ENCODE measurements at regions not wholly inside any gene's neighbourhood (a gene's known extent, or its start where the extent isn't known, plus 50 kb on each side); places are given as distances from the start of the nearest gene placed in this dataset.

DNA sequence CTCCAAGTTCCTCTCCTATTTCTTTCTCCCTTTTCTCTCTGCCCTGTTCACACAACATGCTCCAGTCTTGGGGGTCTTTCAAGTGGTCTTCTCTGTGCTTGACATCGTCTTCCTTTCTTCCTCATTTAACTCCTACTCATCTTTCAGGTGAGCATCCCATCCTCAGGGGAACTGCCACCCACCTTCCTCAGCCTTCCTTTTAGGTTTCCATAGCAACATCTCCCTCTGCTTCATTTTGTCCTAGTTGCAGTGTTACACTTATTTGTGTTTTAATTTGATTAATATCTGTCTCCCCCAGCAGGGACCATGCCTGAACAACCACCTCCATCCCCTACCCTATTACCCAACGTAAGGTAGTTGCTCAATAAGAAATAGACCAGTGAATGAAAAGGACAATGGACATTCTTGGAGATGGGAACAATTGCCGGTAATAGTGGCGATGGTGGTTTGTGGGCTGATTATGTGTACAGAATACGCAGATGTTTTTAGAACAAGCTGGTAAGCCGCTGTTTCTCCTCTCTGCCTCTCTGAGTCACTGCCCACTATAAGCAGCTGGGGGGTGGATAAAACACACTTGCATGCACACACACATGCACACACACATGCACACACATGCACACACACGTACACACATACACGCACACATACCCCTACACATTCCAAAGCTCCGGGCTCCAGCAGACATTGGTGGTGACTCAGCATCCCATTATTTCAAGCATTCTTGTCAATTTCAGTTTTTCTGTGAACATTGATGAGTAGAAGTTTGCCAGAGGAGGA is 251.6 kb downstream of the GATA3 start:
- Histone ChIP-seq H3K9me3 (no peaks in the 10 kb centered on the region), H3K27me3 (no peaks in the 10 kb centered on the region), H3K4me3 (no peak overlapping the region), H3K36me3 (no peaks in the 10 kb centered on the region), H3K27ac (no peak overlapping the region), H3K4me1 (no peaks in the 10 kb centered on the region)
- no peak for DNase-seq
- TF ChIP-seq, protein P1, sequence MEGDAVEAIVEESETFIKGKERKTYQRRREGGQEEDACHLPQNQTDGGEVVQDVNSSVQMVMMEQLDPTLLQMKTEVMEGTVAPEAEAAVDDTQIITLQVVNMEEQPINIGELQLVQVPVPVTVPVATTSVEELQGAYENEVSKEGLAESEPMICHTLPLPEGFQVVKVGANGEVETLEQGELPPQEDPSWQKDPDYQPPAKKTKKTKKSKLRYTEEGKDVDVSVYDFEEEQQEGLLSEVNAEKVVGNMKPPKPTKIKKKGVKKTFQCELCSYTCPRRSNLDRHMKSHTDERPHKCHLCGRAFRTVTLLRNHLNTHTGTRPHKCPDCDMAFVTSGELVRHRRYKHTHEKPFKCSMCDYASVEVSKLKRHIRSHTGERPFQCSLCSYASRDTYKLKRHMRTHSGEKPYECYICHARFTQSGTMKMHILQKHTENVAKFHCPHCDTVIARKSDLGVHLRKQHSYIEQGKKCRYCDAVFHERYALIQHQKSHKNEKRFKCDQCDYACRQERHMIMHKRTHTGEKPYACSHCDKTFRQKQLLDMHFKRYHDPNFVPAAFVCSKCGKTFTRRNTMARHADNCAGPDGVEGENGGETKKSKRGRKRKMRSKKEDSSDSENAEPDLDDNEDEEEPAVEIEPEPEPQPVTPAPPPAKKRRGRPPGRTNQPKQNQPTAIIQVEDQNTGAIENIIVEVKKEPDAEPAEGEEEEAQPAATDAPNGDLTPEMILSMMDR (IDR thresholded peaks at IDR 0.05) = no peak
- intact Hi-C loops (cut with DNase I; ENCODE audit: low total_unique reads) = no loop called here

DNA sequence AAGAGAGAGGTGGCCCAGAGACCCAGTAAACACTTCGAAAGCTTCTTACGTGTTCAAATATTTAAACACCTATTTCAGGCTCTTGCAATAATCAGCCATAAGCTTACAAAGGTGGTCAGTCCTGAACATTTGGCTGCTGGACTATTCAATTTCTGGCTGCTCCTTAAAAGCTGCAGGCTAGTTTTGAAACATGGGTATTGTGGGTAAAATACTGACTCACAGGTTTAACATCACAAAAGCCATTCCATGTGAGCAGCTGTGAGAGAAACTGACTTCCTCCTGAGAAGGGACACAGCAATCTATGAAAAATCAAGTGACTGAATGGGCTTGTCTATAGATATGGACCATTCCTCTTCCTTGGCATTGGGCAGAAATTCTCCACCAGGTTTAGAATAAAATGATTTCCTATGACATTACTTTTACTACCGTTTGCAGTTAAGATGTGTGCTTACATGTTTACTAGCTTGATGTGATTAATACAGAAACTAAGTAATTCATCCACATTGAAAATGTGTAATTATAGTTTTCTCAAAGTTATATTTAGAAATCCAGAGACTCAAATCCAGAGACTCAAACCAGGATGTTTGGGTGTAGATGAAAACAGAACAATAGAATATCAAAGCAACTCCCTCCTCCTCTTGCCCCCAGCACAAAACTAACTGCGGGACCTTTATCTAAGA is 252.3 kb downstream of the GATA3 start:
- no peak overlapping the region for H3K27ac ChIP-seq
- H3K4me3 ChIP-seq = no peak overlapping the region
- no peaks in the 10 kb centered on the region for H3K36me3 ChIP-seq
- intact Hi-C loops (cut with DNase I; ENCODE audit: low total_unique reads) = no loop called here
- TF ChIP-seq, protein P1 (IDR thresholded peaks at IDR 0.05) = no peak
- no peaks in the 10 kb centered on the region for H3K27me3 ChIP-seq
- no peak for DNase-seq
- no peaks in the 10 kb centered on the region for H3K9me3 ChIP-seq
- H3K4me1 ChIP-seq = no peaks in the 10 kb centered on the region

DNA sequence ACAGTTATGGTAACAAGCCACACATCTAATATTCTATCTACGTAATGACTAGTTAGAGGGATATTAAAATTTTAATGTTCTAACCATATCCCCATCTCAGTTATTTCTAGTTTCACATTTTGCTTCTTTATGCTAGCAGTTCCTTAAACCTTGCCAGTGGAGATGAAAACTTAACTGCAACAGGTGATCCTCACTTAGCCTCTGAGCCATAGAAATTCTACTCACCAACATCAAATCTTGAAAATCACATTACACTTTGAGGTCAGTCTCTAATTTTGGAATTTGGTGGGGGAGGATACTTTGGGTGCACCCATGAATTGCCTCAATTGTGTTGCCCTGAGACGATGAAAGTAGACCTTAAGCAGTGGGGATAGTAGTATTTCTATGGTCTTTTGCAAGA is 256.4 kb downstream of the GATA3 start:
- intact Hi-C loops (cut with DNase I; ENCODE audit: low total_unique reads) = no loop called here
- TF ChIP-seq, protein P1 (IDR thresholded peaks at IDR 0.05) = no peak
- H3K27me3 ChIP-seq = no peaks in the 10 kb centered on the region

DNA sequence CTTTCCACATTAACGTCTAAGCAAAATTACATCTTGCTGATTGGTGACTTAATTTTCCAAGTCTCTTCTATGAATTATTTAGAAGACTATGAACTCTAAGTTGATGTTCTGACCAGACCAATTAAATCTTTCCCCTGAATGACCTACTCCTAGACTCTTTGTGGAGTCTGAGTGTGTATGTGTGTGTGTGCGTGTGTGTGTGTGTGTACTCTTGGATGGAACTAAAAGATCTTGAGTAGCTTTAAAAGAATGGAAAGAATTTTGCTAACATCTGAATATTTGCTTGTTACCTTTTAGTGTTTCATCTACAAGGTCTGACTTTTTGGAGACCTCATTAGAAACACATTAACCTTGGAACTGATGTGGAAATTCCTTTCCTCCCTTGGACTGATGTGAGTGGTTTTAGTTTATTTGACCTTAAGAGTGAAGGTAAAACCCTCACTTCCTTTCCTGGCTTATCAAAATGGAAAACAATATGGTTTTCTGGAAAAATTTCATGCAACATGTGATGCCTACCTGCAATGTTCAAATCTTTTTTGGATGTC is 257.1 kb downstream of the GATA3 start:
- TF ChIP-seq, protein P1 (IDR thresholded peaks at IDR 0.05) = no peak
- H3K36me3 ChIP-seq = no peaks in the 10 kb centered on the region
- H3K27me3 ChIP-seq = no peaks in the 10 kb centered on the region
- DNase-seq = no peak
- no peak overlapping the region for H3K27ac ChIP-seq
- no peaks in the 10 kb centered on the region for H3K4me1 ChIP-seq
- H3K4me3 ChIP-seq = no peak overlapping the region
- intact Hi-C loops (cut with DNase I; ENCODE audit: low total_unique reads) = no loop called here
- H3K9me3 ChIP-seq = no peaks in the 10 kb centered on the region

More for the DNA sequence above, 256.4 kb downstream of the GATA3 start:
- H3K4me1 ChIP-seq = no peaks in the 10 kb centered on the region
- no peak for DNase-seq
- H3K9me3 ChIP-seq = no peaks in the 10 kb centered on the region
- H3K27ac ChIP-seq = no peak overlapping the region
- no peaks in the 10 kb centered on the region for H3K36me3 ChIP-seq
- no peak overlapping the region for H3K4me3 ChIP-seq

DNA sequence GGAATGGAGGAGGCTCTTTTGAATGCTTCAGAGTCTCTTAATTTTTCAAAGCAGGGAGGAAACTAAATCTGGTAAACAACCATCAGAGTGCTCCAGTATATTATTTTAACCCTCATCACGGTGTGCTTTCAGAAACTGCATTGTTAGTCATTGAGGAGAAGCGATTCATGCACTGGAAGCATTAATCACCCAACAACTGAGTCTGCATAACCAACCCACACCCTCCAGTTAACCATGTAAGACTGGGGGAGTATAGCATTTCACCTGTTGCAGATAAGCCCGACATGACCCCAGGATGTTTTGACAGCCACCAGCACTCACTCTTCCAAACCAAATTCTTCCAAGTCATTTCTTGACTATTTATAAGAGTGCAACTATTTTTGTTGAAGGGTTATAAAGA is 257.6 kb downstream of the GATA3 start:
- Histone ChIP-seq H3K4me1 (no peaks in the 10 kb centered on the region), H3K27ac (no peak overlapping the region), H3K36me3 (no peaks in the 10 kb centered on the region), H3K4me3 (no peak overlapping the region), H3K9me3 (no peaks in the 10 kb centered on the region), H3K27me3 (no peaks in the 10 kb centered on the region)
- TF ChIP-seq, protein P1 (IDR thresholded peaks at IDR 0.05) = no peak
- DNase-seq = no peak
- intact Hi-C loops (cut with DNase I; ENCODE audit: low total_unique reads) = no loop called here

Data from tibial artery (tissue), 4 donors.